ENCODE measurements at regions not wholly inside any gene's neighbourhood (a gene's known extent, or its start where the extent isn't known, plus 50 kb on each side); places are given as distances from the start of the nearest gene placed in this dataset.

DNA sequence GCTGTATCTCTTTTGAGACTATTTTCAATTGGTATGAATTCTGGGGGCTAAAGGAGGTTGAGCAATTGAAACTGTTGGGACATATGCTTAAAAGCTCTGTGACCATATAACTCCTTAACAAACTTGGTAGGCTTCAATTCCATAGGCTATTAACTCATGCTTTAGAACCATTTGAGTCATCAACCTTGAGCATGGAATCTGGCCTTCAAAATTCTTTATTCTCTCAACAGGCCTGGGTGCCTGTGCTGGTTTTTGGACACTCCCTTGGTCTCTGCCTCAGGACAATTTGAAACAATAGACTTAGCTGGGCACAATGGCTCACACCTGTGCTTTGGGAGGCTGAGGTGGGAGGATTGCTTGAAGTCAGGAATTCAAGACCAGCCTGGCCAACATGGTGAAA lies 61.4 kb upstream of the EPB41L4A start:
- Histone ChIP-seq H3K79me2 (ENCODE audit: control insufficient read depth, insufficient read depth, low read length) (no peaks in the 10 kb centered on the region), H3K9me3 (replicated peaks; ENCODE audit: control insufficient read depth, insufficient read depth, low read depth, low read length) (no peaks in the 10 kb centered on the region), H4K20me1 (replicated peaks; ENCODE audit: control insufficient read depth, insufficient read depth, low read length) (no peaks in the 10 kb centered on the region), H3K9me1 (ENCODE audit: control insufficient read depth, insufficient read depth, low read length) (no peaks in the 10 kb centered on the region), H3K9ac (ENCODE audit: insufficient read depth in 1 of 2, low read depth in 2 of 2, low read length in 2 of 2) (no peak overlapping the region), H3K4me2 (ENCODE audit: insufficient read depth, low read length) (no peak overlapping the region), H3K27me3 (ENCODE audit: control insufficient read depth in 2 of 2, insufficient read depth in 2 of 2, low read length in 2 of 2) (0 out of 5 replicates have a peak, but pooled peaks cover 3 to 4% of the 10 kb centered on the region in 2 experiments), H3K36me3 (ENCODE audit: control insufficient read depth, insufficient read depth, low read length) (no peaks in the 10 kb centered on the region), H3K4me3 (no peak overlapping the region), H3K4me1 (replicated peaks in 1 of 2; ENCODE audit: control insufficient read depth in 2 of 2, insufficient read depth in 2 of 2, low read length in 2 of 2) (no peaks in the 10 kb centered on the region), H2AFZ (ENCODE audit: low read depth, low read length) (no peak overlapping the region), H3K27ac (ENCODE audit: extremely low read depth, low read depth, low read length) (no peak overlapping the region)
- FAIRE-seq = no peak
- intact Hi-C loops (cut with micrococcal nuclease) = no loop called here
- DNase-seq (ENCODE audit: extremely low read depth in 1 of 4, low spot score in 3 of 4) = no peak
- ATAC-seq = no peak
- ChIA-PET CTCF (ENCODE audit: low intra/inter-chr PET ratio) (no interaction called here), POLR2A (no interaction called here)
- in situ Hi-C loops (cut with MboI) = no loop called here
- TF ChIP-seq ZNF586 (CRISPR knock-in tag; conservative IDR thresholded peaks at IDR 0.05) = no peak
- no peak for TF ChIP-seq CHCHD3 (CRISPR knock-in tag; IDR thresholded peaks at IDR 0.05)
- no peak for TF ChIP-seq NFRKB (IDR thresholded peaks at IDR 0.05; ENCODE audit: low read depth)
- no peak for TF ChIP-seq ZBED1 (IDR thresholded peaks at IDR 0.05)
- TF ChIP-seq, protein P1, sequence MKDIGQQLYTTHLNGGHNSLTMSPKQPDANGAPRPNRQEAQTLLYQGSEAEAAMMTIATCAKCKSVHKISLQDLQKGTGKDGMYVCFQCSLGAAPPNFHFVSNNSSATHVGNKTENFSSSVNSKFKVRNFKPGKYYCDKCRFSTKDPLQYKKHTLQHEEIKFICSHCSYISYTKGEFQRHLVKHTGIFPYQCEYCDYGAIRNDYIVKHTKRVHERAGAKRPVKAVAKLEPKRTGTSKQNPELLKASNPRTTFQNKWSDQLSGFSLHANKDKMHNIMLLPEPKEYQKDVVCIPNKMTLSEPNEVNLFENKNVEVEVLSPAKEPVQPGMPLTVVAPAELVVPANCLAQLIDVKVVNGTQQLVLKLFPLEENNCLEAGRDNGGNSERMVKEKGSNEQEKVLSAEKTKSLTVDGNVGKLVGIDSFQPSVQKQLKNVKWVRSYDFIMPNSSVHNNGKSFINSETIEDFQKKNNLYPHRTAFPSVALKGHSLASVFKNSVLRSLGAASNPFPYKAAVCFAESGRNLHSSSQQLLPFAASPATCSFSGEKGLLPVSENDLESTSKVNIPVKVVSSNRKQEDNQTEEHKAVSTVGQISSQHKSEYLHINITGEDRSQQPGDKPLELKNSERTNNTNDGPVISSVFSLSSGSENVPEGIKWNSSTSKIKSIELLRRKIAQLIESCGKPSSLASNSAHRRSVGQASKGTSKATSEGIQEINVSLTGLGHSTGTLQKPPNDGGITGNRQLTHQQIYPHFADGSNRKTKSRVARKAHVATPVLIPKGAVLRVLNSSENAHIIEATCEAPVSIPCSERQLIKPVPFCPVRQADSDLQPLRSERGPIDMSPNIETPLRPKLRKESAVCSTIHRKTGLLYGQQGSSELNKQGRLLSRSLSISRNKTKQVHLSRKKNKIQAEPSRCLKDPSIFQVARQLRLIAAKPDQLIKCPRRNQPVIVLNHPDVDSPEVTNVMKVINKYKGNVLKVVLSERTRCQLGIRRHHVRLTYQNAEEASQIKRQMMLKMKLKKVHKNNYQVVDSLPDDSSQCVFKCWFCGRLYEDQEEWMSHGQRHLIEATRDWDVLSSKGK (CRISPR knock-in tag; IDR thresholded peaks at IDR 0.05) = no peak
- TF ChIP-seq SMAD4 (CRISPR knock-in tag; conservative IDR thresholded peaks at IDR 0.05) = no peak
- TF ChIP-seq, protein P2, sequence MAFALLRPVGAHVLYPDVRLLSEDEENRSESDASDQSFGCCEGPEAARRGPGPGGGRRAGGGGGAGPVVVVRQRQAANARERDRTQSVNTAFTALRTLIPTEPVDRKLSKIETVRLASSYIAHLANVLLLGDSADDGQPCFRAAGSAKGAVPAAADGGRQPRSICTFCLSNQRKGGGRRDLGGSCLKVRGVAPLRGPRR (CRISPR knock-in tag; IDR thresholded peaks at IDR 0.05) = no peak
- no peak for TF ChIP-seq SREBF1 (IDR thresholded peaks at IDR 0.05; ENCODE audit: borderline replicate concordance, low read depth, low read length)
- no peak for TF ChIP-seq E2F3 (CRISPR knock-in tag; IDR thresholded peaks at IDR 0.05)
- TF ChIP-seq, protein P3, sequence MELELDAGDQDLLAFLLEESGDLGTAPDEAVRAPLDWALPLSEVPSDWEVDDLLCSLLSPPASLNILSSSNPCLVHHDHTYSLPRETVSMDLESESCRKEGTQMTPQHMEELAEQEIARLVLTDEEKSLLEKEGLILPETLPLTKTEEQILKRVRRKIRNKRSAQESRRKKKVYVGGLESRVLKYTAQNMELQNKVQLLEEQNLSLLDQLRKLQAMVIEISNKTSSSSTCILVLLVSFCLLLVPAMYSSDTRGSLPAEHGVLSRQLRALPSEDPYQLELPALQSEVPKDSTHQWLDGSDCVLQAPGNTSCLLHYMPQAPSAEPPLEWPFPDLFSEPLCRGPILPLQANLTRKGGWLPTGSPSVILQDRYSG (tag; conservative IDR thresholded peaks at IDR 0.05; ENCODE audit: low read depth) = no peak
- no peak for TF ChIP-seq PCBP2 (IDR thresholded peaks at IDR 0.05; ENCODE audit: low read depth, low read length, poor library complexity, severe bottlenecking)
- no peak for TF ChIP-seq ZNF133 (CRISPR knock-in tag; IDR thresholded peaks at IDR 0.05)
- TF ChIP-seq TEAD4 (IDR thresholded peaks at IDR 0.05; ENCODE audit: low read length) = no peak
- no peak for TF ChIP-seq TEAD4 (CRISPR knock-in tag; IDR thresholded peaks at IDR 0.05; ENCODE audit: borderline replicate concordance)
- TF ChIP-seq MED1 (CRISPR knock-in tag; IDR thresholded peaks at IDR 0.05; ENCODE audit: borderline replicate concordance) = no peak
- TF ChIP-seq TCFL5 (CRISPR knock-in tag; conservative IDR thresholded peaks at IDR 0.05) = no peak
- no peak for TF ChIP-seq CHD4 (IDR thresholded peaks at IDR 0.05; ENCODE audit: insufficient read depth, insufficient replicate concordance, low read depth, low read length, poor library complexity, severe bottlenecking)
- TF ChIP-seq ZNF311 (CRISPR knock-in tag; IDR thresholded peaks at IDR 0.05) = no peak
- no peak for TF ChIP-seq ZNF431 (CRISPR knock-in tag; IDR thresholded peaks at IDR 0.05)
- TF ChIP-seq CC2D1A (IDR thresholded peaks at IDR 0.05) = no peak
- TF ChIP-seq SIRT6 (IDR thresholded peaks at IDR 0.05; ENCODE audit: low read depth, low read length) = no peak
- BruUV-seq (replicated peaks) = no TSS peak
